ENCODE measurements at regions not wholly inside any gene's neighbourhood (a gene's known extent, or its start where the extent isn't known, plus 50 kb on each side); places are given as distances from the start of the nearest gene placed in this dataset.
"Not testable (repeated sequence)": the region's sequence is repeated elsewhere in the genome, so short reads cannot be mapped to it uniquely, and the experiment has no call there.

DNA sequence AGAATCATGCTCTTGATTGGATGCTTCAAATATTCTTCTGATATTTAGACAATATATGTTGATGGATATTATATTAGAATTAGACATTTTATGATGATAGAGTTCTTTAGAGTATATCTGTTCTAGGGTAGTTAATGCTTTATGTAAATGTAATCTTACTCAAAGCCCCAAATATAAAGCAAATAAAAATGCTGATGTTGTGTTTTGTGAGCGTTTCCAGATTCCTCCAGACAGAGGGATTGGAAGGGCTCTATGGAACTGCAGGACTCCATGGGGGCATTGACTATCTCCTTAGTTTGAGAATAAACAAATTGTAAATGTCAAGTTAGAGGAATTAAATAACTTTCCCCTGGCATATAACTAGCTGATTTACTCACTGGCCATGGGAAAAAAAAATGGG lies 184.5 kb downstream of the MRPS30 start:
- Histone ChIP-seq H3K4me1 (ENCODE audit: control insufficient read depth, extremely low read depth, insufficient read depth, low read length) (no peaks in the 10 kb centered on the region), H3K9me3 (ENCODE audit: control insufficient read depth, insufficient read depth, low read depth, low read length) (no peaks in the 10 kb centered on the region), H3K79me2 (ENCODE audit: control insufficient read depth, insufficient read depth, low read length) (no peaks in the 10 kb centered on the region), H3K27ac (ENCODE audit: insufficient read depth, low read length) (no peak overlapping the region), H3K36me3 (ENCODE audit: control insufficient read depth, insufficient read depth, low read length) (no peaks in the 10 kb centered on the region), H3K4me3 (replicated peaks in 1 of 4; ENCODE audit: control extremely low read depth in 1 of 4, insufficient read depth in 1 of 4, low read depth in 3 of 4, low read length in 4 of 4) (no peak overlapping the region), H3K27me3 (ENCODE audit: control insufficient read depth, insufficient read depth, low read length) (no peaks in the 10 kb centered on the region), H4K20me1 (ENCODE audit: control insufficient read depth, extremely low read depth, insufficient read depth, low read length) (no peaks in the 10 kb centered on the region), H3K9ac (ENCODE audit: insufficient read depth, low read length) (no peak overlapping the region), H2AFZ (ENCODE audit: low read length) (no peak overlapping the region), H3K4me2 (ENCODE audit: extremely low read depth, insufficient read depth, low read length) (no peak overlapping the region)
- DNase-seq (ENCODE audit: low read depth in 2 of 2) = no peak
- no peak for TF ChIP-seq EZH2 (IDR thresholded peaks at IDR 0.05; ENCODE audit: low read length, missing control alignments)
- TF ChIP-seq, protein P1, sequence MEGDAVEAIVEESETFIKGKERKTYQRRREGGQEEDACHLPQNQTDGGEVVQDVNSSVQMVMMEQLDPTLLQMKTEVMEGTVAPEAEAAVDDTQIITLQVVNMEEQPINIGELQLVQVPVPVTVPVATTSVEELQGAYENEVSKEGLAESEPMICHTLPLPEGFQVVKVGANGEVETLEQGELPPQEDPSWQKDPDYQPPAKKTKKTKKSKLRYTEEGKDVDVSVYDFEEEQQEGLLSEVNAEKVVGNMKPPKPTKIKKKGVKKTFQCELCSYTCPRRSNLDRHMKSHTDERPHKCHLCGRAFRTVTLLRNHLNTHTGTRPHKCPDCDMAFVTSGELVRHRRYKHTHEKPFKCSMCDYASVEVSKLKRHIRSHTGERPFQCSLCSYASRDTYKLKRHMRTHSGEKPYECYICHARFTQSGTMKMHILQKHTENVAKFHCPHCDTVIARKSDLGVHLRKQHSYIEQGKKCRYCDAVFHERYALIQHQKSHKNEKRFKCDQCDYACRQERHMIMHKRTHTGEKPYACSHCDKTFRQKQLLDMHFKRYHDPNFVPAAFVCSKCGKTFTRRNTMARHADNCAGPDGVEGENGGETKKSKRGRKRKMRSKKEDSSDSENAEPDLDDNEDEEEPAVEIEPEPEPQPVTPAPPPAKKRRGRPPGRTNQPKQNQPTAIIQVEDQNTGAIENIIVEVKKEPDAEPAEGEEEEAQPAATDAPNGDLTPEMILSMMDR (conservative IDR thresholded peaks at IDR 0.05 in 1 of 2, IDR thresholded peaks at IDR 0.05 in 1 of 2; ENCODE audit: low read depth in 1 of 2, low read length in 2 of 2) = no peak

DNA sequence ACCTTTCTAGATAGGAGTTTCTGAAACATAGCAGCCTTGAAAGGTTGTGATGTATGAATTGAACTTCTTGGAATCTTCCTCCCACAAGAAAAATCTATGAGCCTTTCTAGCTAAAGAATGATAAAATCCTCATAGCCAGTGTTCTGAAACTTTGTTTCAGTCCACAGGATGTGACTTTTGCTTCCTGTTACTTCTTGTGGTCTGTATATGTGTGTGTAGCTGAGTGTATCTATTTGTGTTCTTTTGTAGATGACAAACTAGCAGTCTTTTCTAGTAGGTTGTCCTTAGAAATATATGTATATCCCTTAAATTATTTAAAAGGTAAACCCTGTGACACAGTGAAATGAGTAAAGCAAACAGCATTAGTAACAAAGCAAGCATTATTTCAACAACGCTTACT lies 188.8 kb downstream of the MRPS30 start:
- Histone ChIP-seq H3K36me3 (ENCODE audit: control insufficient read depth, insufficient read depth, low read length) (no peaks in the 10 kb centered on the region), H3K4me3 (replicated peaks in 1 of 4; ENCODE audit: control extremely low read depth in 1 of 4, insufficient read depth in 1 of 4, low read depth in 3 of 4, low read length in 4 of 4) (no peak overlapping the region), H3K27me3 (ENCODE audit: control insufficient read depth, insufficient read depth, low read length) (no peaks in the 10 kb centered on the region), H2AFZ (ENCODE audit: low read length) (no peak overlapping the region), H3K79me2 (ENCODE audit: control insufficient read depth, insufficient read depth, low read length) (no peaks in the 10 kb centered on the region), H4K20me1 (ENCODE audit: control insufficient read depth, extremely low read depth, insufficient read depth, low read length) (no peaks in the 10 kb centered on the region), H3K4me2 (ENCODE audit: extremely low read depth, insufficient read depth, low read length) (no peak overlapping the region), H3K9ac (ENCODE audit: insufficient read depth, low read length) (no peak overlapping the region), H3K9me3 (ENCODE audit: control insufficient read depth, insufficient read depth, low read depth, low read length) (no peaks in the 10 kb centered on the region), H3K27ac (ENCODE audit: insufficient read depth, low read length) (no peak overlapping the region), H3K4me1 (ENCODE audit: control insufficient read depth, extremely low read depth, insufficient read depth, low read length) (no peaks in the 10 kb centered on the region)
- no peak for DNase-seq (ENCODE audit: low read depth in 2 of 2)
- TF ChIP-seq, protein P1 (conservative IDR thresholded peaks at IDR 0.05 in 1 of 2, IDR thresholded peaks at IDR 0.05 in 1 of 2; ENCODE audit: low read depth in 1 of 2, low read length in 2 of 2) = no peak
- no peak for TF ChIP-seq EZH2 (IDR thresholded peaks at IDR 0.05; ENCODE audit: low read length, missing control alignments)

DNA sequence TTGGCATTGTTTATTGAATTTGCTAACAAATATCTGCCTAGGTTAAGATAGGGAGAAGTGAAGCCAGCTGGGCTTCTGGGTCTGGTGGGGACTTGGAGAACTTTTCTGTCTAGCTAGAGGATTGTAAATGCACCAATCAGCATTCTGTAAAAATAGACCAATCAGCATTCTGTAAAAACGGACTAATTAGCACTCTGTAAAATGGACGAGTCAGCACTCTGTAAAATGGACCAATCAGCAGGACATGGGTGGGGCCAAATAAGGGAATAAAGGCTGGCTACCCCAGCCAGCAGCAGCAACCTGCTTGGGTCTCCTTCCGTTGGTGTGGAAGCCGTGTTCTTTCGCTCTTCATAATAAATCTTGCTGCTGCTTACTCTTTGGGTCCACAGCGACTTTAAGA lies 198.4 kb downstream of the MRPS30 start:
- H3K4me2 ChIP-seq (ENCODE audit: extremely low read depth, insufficient read depth, low read length); H3K27me3 ChIP-seq (ENCODE audit: control insufficient read depth, insufficient read depth, low read length); H3K36me3 ChIP-seq (ENCODE audit: control insufficient read depth, insufficient read depth, low read length); H3K9me3 ChIP-seq (ENCODE audit: control insufficient read depth, insufficient read depth, low read depth, low read length); H3K79me2 ChIP-seq (ENCODE audit: control insufficient read depth, insufficient read depth, low read length); DNase-seq (ENCODE audit: low read depth in 2 of 2); H3K9ac ChIP-seq (ENCODE audit: insufficient read depth, low read length); H3K4me3 ChIP-seq (replicated peaks in 1 of 4; ENCODE audit: control extremely low read depth in 1 of 4, insufficient read depth in 1 of 4, low read depth in 3 of 4, low read length in 4 of 4); H2AFZ ChIP-seq (ENCODE audit: low read length); H3K27ac ChIP-seq (ENCODE audit: insufficient read depth, low read length); H3K4me1 ChIP-seq (ENCODE audit: control insufficient read depth, extremely low read depth, insufficient read depth, low read length); H4K20me1 ChIP-seq (ENCODE audit: control insufficient read depth, extremely low read depth, insufficient read depth, low read length): not testable (repeated sequence)

DNA sequence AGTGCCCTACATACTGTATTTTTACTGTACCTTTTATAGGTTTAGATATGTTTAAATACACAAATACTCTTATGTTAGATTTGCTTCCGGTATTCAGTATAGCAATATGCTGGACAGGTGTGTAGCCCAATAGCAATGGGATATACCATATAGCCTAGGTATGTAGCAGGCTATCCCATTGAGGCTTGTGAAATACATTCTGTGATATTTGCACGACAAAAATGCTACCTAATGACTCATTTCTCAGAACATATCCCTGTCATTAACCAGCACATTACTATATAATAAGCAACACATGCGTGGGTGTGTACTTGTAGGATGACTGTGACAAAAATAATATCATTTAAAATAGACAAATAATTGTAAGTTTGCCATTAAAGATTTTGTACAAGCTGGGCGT lies 208.8 kb downstream of the MRPS30 start:
- H4K20me1 ChIP-seq (ENCODE audit: control insufficient read depth, extremely low read depth, insufficient read depth, low read length) = no peaks in the 10 kb centered on the region
- DNase-seq (ENCODE audit: low read depth in 2 of 2) = no peak
- H3K9ac ChIP-seq (ENCODE audit: insufficient read depth, low read length) = no peak overlapping the region
- H3K4me2 ChIP-seq (ENCODE audit: extremely low read depth, insufficient read depth, low read length) = no peak overlapping the region
- H3K27me3 ChIP-seq (ENCODE audit: control insufficient read depth, insufficient read depth, low read length) = no peaks in the 10 kb centered on the region
- no peaks in the 10 kb centered on the region for H3K79me2 ChIP-seq (ENCODE audit: control insufficient read depth, insufficient read depth, low read length)
- H2AFZ ChIP-seq (ENCODE audit: low read length) = no peak overlapping the region
- no peaks in the 10 kb centered on the region for H3K4me1 ChIP-seq (ENCODE audit: control insufficient read depth, extremely low read depth, insufficient read depth, low read length)
- no peak overlapping the region for H3K4me3 ChIP-seq (replicated peaks in 1 of 4; ENCODE audit: control extremely low read depth in 1 of 4, insufficient read depth in 1 of 4, low read depth in 3 of 4, low read length in 4 of 4)
- H3K9me3 ChIP-seq (ENCODE audit: control insufficient read depth, insufficient read depth, low read depth, low read length) = no peaks in the 10 kb centered on the region
- no peak overlapping the region for H3K27ac ChIP-seq (ENCODE audit: insufficient read depth, low read length)
- TF ChIP-seq EZH2 (IDR thresholded peaks at IDR 0.05; ENCODE audit: low read length, missing control alignments) = no peak
- TF ChIP-seq, protein P1 (conservative IDR thresholded peaks at IDR 0.05 in 1 of 2, IDR thresholded peaks at IDR 0.05 in 1 of 2; ENCODE audit: low read depth in 1 of 2, low read length in 2 of 2) = no peak
- H3K36me3 ChIP-seq (ENCODE audit: control insufficient read depth, insufficient read depth, low read length) = no peaks in the 10 kb centered on the region
